Cardiac muscle cell (in vitro differentiated cells and primary cell): ENCODE measurements at regions not wholly inside any gene's neighbourhood (a gene's known extent, or its start where the extent isn't known, plus 50 kb on each side); places are given as distances from the start of the nearest gene placed in this dataset.

Experiments used
- DNase-seq, 2 donors: peaks; one replicate each; pipeline versions ENCODE4 v3.0.0 to v3.0.0-alpha.2; 2010 to 2017; ENCODE audit warnings: low read depth in 1 of 2, low spot score in 1 of 2
- H3K27ac ChIP-seq: fragments of 200-600 bp; sonication (generic); 2 replicates; pipeline ENCODE4 v1.5.1; 2016
- H3K27me3 ChIP-seq: fragments of 200-600 bp; sonication (generic); 2 replicates; pipeline ENCODE4 v1.6.0; 2016; ENCODE audit warnings: control low read depth
- H3K36me3 ChIP-seq: fragments of 200-600 bp; sonication (generic); 2 replicates; pipeline ENCODE4 v1.5.1; 2016; ENCODE audit warnings: control low read depth
- H3K4me1 ChIP-seq: fragments of 200-600 bp; sonication (generic); 2 replicates; pipeline ENCODE4 v1.8.1; 2017; ENCODE audit warnings: low read depth, mild to moderate bottlenecking, mixed run types
- H3K4me3 ChIP-seq: fragments of 200-600 bp; sonication (generic); 2 replicates; pipeline ENCODE4 v1.5.1; 2016; ENCODE audit warnings: mild to moderate bottlenecking
- H3K9me3 ChIP-seq: fragments of 200-600 bp; sonication (generic); 2 replicates; pipeline ENCODE4 v1.5.1; 2017; ENCODE audit warnings: low read depth, mild to moderate bottlenecking, control low read depth
- TF ChIP-seq, protein P1 (sequence below): IDR thresholded peaks from 2 replicates; pipeline ENCODE4 v1.5.1; 2012; ENCODE audit warnings: low read depth, mild to moderate bottlenecking, low read length

DNA sequence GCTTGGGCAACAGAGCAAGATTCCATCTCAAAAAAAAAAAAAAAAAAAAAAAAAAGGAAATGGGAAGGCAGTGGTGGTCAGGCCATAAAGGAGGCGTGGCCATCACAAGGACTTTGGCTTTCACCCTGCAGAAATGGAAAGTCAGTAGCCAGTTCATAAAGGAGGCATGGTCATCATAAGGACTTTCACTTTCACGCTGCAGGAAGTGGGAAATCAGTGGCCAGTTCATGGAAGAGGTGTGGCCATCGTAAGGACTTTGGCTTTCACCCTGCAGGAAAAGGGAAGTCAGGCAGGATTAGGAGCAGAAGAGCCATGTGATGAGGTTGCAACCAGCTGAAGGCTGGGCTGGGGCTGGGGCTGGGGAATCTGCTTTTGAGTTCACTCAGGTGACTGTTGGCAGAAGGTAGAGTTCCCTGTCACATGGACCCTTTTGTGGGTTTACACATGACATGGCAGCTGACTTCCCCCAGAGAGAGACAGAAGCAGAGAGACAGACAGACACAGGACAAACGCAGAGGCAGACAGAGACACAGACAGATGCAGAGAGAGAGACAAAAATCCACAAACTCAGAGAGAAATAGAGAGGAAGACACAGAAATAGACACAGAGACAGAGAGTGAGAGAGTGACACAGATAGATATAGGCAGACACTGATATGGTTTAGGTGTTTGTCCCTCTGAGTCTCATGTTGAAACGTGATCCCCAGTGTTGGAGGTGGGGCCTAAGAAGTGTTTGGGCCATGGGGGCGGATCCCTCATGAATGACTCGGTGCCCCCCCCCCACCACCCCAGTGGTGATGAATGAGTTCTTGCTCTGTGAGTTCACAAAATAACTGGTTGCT is 263.9 kb upstream of the KAZN start:
- TF ChIP-seq, protein P1, sequence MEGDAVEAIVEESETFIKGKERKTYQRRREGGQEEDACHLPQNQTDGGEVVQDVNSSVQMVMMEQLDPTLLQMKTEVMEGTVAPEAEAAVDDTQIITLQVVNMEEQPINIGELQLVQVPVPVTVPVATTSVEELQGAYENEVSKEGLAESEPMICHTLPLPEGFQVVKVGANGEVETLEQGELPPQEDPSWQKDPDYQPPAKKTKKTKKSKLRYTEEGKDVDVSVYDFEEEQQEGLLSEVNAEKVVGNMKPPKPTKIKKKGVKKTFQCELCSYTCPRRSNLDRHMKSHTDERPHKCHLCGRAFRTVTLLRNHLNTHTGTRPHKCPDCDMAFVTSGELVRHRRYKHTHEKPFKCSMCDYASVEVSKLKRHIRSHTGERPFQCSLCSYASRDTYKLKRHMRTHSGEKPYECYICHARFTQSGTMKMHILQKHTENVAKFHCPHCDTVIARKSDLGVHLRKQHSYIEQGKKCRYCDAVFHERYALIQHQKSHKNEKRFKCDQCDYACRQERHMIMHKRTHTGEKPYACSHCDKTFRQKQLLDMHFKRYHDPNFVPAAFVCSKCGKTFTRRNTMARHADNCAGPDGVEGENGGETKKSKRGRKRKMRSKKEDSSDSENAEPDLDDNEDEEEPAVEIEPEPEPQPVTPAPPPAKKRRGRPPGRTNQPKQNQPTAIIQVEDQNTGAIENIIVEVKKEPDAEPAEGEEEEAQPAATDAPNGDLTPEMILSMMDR, result no peak
- no peak for DNase-seq

GRCh38 chr1:14338509-14338908 is 260.0 kb upstream of the KAZN start:
- Histone ChIP-seq H3K4me1 (no peaks in the 10 kb centered on the region), H3K36me3 (no peaks in the 10 kb centered on the region), H3K9me3 (no peaks in the 10 kb centered on the region), H3K27me3 (no peaks in the 10 kb centered on the region), H3K27ac (no peak overlapping the region), H3K4me3 (no peak overlapping the region)
- TF ChIP-seq, protein P1, result no peak
- no peak for DNase-seq

More for the DNA sequence above, 263.9 kb upstream of the KAZN start:
- Histone ChIP-seq H3K36me3 (no peaks in the 10 kb centered on the region), H3K27me3 (no peaks in the 10 kb centered on the region), H3K9me3 (no peaks in the 10 kb centered on the region), H3K27ac (no peak overlapping the region), H3K4me3 (no peak overlapping the region), H3K4me1 (no peaks in the 10 kb centered on the region)

GRCh38 chr1:14339288-14339687 is 259.2 kb upstream of the KAZN start:
- TF ChIP-seq, protein P1, result no peak
- H3K27ac ChIP-seq, result no peak overlapping the region

GRCh38 chr1:14340002-14340785 is 258.3 kb upstream of the KAZN start:
- H3K4me1 ChIP-seq, result no peaks in the 10 kb centered on the region
- H3K27ac ChIP-seq, result no peak overlapping the region
- no peaks in the 10 kb centered on the region for H3K36me3 ChIP-seq
- TF ChIP-seq, protein P1, result no peak
- DNase-seq, result peak in 1 of 2 donors; percentile 49
- H3K27me3 ChIP-seq, result no peaks in the 10 kb centered on the region
- H3K4me3 ChIP-seq, result no peak overlapping the region
- H3K9me3 ChIP-seq, result no peaks in the 10 kb centered on the region

More at GRCh38 chr1:14339288-14339687, 259.2 kb upstream of the KAZN start:
- H3K9me3 ChIP-seq, result no peaks in the 10 kb centered on the region
- no peak overlapping the region for H3K4me3 ChIP-seq
- DNase-seq, result no peak
- H3K4me1 ChIP-seq, result no peaks in the 10 kb centered on the region
- no peaks in the 10 kb centered on the region for H3K27me3 ChIP-seq
- no peaks in the 10 kb centered on the region for H3K36me3 ChIP-seq

DNA sequence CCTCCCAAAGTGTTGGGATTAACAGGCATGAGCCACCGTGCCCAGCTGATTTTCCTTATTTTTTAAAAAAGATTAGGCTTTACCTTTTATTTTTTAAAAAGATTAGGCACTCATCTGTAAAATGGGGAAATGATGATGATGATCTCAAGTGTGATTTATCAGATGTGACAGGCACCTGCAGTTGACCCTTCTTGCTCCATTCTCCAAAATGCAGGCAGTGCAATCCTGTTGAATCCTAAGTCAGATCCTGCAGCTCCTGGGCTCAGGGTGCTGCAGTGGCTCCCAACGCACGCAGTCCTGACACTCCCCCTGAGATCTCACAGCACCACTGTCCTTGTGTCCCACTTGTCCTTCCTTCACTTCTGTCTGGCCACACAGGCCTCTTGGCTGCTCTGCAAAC is 257.3 kb upstream of the KAZN start:
- no peak overlapping the region for H3K4me3 ChIP-seq
- H3K27ac ChIP-seq, result no peak overlapping the region
- H3K4me1 ChIP-seq, result no peaks in the 10 kb centered on the region
- TF ChIP-seq, protein P1, result no peak
- no peaks in the 10 kb centered on the region for H3K27me3 ChIP-seq
- no peaks in the 10 kb centered on the region for H3K9me3 ChIP-seq
- no peak for DNase-seq
- H3K36me3 ChIP-seq, result no peaks in the 10 kb centered on the region
